HG02943 (cell line): ENCODE measurements at regions not wholly inside any gene's neighbourhood (a gene's known extent, or its start where the extent isn't known, plus 50 kb on each side); places are given as distances from the start of the nearest gene placed in this dataset.

Experiments used
- ATAC-seq: cut with Tn5 transposase; IDR thresholded peaks from one replicate; pipeline ENCODE4 v1.9.1; 2021; ENCODE audit warnings: mild to moderate bottlenecking, low read depth, moderate library complexity; ENCODE audit not compliant: unreplicated experiment

DNA sequence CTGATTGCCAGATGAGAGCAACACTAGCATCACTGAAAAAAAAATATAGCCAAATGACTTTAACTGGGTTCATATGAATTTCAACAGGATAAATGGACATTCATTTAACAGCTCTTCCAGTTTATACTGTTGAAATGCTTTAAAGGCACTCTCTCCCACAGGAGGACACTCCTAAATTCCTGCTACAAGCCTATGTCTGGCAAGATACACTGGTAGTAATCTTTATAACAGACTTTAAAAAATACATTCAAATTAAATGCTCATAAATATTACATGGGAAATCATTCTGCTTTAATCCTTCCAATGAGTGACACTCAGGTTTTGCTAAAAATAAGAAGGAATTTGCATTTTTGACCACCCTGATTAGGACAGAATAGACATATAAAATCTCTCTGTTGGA, 526.7 kb upstream of the ADAMTS5 start:
- ATAC-seq = no peak

DNA sequence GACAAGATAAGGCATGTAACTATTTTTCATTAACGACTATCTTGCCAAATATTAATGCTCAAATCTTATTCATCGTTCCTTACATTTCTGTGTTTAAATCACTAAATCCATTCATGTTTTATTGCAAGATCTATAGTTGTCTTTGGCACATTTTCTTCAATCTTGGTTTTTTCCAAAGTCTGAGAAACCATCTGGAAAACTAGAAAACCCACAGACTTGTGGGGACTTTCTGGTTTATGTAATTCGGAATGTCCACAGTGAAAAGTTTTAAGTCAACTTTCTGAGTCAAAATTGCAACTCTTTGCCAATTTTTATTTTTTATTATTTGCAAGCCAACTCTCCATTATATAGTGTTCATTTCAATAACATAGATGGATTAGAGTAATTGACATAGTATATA, 520.8 kb upstream of the ADAMTS5 start:
- ATAC-seq = no peak

DNA sequence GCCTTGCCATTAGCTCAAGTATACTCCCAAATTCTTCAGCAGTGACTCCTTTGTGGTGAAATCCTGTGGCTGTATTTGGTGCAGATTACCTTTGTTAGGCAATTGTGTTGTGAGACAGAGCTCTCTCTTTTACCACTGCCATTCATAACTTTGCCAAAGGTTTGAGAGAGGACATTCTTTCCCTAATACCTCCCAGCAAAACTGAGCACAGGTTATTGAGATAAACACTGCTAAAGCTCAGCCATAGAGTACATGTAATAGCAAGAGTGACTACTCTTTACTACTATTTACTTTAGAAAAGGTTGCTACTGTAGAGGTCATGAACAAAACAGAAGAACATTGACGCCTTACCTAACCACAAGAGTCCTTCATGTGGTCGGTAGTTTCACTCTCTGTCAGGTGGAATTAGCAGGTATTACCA, 514.0 kb upstream of the ADAMTS5 start:
- ATAC-seq = no peak

- ATAC-seq = no peak
Measured at GRCh38 chr21:27477296-27477695, 510.4 kb upstream of the ADAMTS5 start.

DNA sequence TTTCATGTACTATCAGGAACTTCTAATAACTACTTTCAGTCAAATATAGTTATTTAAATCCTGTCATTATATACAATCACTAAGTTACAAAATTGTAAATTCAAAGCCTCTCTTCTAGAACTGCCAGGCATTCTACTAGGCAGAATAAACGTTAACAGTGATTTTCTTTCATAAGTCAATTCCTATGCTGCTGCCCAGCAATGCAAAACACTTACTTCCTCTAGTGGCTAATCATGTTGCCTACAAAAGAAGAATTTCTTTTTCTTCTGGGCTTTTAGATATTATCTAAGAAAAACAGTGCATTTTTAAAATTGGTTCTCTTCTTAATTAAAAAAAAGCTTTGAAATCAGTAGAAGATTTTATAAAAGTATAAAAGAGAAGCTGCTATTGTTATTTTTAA, 509.8 kb upstream of the ADAMTS5 start:
- no peak for ATAC-seq

GRCh38 chr21:27475363-27475955, 508.6 kb upstream of the ADAMTS5 start:
- no peak for ATAC-seq

DNA sequence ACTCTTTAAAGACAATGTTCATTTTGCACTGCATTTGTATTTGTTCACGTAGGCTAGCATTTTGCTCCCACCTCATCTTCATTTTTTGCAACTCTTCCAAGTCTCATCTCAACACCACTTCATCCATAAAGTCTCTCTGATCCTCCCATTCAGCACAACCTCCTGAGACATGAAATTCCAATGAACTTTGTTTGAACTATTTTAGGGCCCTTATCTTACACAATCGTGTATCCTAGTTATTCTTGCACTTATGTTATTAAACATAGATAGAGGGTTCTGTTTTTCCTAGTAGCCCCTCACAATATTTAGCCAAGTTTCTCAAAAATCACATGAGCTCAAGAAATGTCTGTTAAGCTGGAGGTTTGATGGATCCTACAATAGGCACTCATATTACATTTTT, 500.5 kb upstream of the ADAMTS5 start:
- ATAC-seq = no peak

DNA sequence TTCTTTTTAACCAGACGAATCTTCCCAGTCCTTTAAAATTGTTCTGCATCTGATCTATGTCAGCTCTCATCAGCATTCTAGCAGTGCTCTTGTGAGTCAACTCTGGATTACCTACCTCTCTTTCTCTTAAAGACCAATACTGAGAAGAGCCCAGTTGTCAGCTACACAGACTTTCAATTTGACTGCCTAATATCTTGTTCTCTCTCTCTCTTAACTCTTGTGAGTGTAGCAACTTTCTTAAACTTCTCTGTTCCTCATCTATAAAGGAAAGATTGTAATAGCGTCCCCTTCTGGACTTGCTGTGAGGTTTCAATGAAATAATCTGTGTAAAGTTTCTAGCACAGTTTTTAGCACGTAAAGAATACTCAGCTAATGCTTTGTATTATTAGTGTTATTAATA, 499.3 kb upstream of the ADAMTS5 start:
- no peak for ATAC-seq

- ATAC-seq = no peak
Measured at GRCh38 chr21:27464648-27465047, 497.8 kb upstream of the ADAMTS5 start.

DNA sequence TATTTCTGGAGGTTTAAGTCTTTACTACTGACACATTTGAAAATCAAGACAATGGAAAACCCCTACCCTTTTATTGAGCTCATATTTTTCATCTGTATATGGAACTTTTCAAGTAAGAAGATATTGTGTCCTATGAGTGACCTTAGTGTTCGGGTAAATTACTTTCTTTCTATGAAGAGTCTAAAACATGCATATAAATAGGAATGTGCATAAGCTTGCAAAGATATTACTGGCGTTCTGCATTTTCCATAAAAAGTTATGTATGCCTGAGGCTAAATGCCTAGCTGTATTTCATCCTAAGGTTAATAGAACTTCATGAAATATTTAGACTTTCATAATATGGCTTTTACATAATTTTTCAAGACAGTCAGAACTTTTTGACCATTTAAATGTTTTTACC, 495.8 kb upstream of the ADAMTS5 start:
- ATAC-seq = no peak

DNA sequence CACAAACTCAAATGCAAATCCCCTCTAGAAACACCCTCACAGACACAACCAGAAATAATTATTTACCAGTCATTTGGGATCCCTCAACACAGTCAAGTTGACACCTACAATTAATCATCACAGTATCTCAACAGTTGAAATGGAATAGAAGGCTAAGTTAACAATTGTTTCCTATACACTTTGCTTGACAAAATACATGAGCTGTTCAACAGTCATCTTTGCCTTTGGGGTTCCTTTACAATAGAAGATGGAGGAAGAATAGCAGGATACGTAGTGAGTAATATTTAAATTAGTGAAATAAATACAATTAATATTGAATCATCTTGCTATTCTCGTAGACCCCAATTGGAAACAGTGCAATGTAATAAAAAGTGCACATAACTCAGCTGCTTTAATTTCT, 487.3 kb upstream of the ADAMTS5 start:
- no peak for ATAC-seq

DNA sequence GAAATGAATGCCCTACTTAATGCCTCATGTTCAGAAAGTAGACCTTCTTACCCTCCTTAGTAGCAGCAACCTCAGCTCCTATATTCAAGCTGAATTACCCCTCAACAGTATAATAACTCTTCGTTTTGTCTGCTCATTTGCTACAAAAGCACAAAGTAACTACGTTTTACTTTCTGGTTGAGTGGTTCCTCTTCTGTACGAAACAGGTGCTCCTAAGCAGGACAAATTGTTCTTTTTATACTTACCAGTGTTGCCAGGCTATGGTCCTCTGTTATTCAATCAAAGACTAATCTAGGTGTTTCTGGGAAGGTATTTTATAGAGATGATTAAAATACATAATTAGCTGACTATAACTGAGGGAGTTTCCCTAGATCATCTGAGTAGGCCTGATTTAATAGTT, 484.2 kb upstream of the ADAMTS5 start:
- ATAC-seq = no peak

DNA sequence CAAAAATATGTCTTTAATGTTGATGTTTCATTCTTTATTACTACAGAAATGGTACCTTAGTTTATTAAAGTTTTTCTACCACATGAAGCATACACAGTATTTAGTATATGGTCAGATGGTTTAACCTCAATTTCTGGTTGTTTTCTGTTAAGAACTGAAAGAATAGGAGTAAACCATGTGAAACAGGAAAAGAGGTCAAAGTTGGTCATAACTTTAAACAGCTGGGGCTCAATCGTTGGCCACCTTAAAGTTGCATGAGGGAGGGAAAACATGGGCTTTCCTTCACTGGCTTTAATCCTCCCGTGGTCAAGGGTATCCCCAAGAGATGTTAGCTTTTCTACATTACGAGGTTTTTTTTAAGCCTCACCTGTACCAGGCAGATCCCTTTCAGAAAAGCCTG, 483.3 kb upstream of the ADAMTS5 start:
- no peak for ATAC-seq

DNA sequence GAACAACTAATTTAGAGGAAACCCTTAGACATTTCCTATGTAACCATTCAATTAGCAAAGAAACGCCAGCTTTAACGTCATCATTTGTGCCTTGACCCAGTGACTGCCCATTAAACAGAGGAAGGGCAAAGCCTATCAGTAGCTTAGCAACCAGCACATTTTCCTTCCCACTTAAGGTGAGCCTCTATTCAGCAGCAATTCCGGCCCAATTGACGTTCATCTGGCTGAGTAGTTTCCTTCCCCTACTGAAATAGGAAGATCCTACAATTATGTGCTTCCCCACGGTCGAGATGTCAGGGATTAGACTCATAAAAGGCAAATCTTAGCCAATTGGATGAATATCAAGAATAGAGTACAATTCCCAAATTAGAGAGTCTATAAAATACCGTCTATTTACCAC, 482.1 kb upstream of the ADAMTS5 start:
- ATAC-seq = no peak

- ATAC-seq = no peak
Measured at GRCh38 chr21:27447843-27448242, 481.0 kb upstream of the ADAMTS5 start.

- ATAC-seq = no peak
Measured at GRCh38 chr21:27429710-27430341, 462.9 kb upstream of the ADAMTS5 start.

- ATAC-seq = no peak
Measured at GRCh38 chr21:27426196-27426595, 459.3 kb upstream of the ADAMTS5 start.

GRCh38 chr21:27425574-27425973, 458.7 kb upstream of the ADAMTS5 start:
- ATAC-seq = no peak

GRCh38 chr21:27425172-27425571, 458.3 kb upstream of the ADAMTS5 start:
- ATAC-seq = no peak

DNA sequence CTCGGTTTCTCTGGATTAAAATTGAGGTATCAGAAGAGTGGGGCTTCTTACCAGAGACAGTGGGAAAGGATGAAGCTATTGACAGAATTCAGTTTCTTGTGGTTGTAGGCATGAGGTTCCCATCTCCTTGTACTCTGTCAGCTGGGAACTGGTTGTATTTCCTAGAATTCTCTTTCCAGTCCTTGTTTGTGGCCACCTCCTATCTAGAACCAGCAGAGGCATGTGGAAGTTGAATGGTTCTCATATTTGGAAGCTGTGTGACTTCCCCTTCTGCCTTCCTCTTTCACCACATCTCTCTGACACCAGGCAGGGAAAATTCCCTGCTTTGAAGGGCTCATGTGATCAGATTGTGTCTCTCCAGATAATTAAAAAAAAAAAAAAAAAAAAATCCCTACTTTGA, 457.7 kb upstream of the ADAMTS5 start:
- ATAC-seq = no peak

GRCh38 chr21:27423906-27424595, 457.2 kb upstream of the ADAMTS5 start:
- ATAC-seq = no peak

DNA sequence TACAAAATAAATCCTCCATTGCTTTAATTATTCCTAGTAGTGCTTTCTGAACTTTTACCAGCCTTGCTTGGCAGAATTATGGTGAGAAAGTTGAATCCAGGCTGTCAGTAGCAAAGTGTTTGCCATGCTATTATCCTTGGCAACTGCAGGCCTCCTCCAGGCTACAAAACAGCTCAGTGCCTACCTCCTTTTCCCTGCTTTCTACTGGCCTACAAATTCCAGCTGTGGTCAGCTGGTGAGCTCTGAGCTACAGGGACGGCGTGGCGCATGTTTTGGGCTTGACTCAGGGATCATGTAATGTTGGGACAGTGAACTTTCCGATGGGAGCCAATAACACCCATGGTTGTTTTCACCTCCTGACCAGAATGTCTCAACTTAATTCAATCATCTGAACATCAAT, 456.1 kb upstream of the ADAMTS5 start:
- no peak for ATAC-seq
